IPS-18a (cell line): ENCODE measurements at regions not wholly inside any gene's neighbourhood (a gene's known extent, or its start where the extent isn't known, plus 50 kb on each side); places are given as distances from the start of the nearest gene placed in this dataset.
"Not testable (repeated sequence)": the region's sequence is repeated elsewhere in the genome, so short reads cannot be mapped to it uniquely, and the experiment has no call there.

ENCODE experiments used
- H3K27ac ChIP-seq: one replicate; pipeline ENCODE4 v1.5.1; 2013; ENCODE audit warnings: low read length
- H3K27me3 ChIP-seq: one replicate; pipeline ENCODE4 v1.6.1; 2013; ENCODE audit warnings: mild to moderate bottlenecking, low read length; ENCODE audit not compliant: control insufficient read depth, insufficient read depth
- H3K36me3 ChIP-seq: one replicate; pipeline ENCODE4 v1.6.1; 2013; ENCODE audit warnings: low read depth, low read length; ENCODE audit not compliant: control insufficient read depth
- H3K4me1 ChIP-seq: one replicate; pipeline ENCODE4 v1.6.1; 2013; ENCODE audit warnings: low read depth, low read length; ENCODE audit not compliant: control insufficient read depth
- H3K4me3 ChIP-seq: one replicate; pipeline ENCODE4 v1.5.1; 2013; ENCODE audit warnings: low read length
- H3K9ac ChIP-seq: one replicate; pipeline ENCODE4 v1.6.1; 2013; ENCODE audit warnings: mild to moderate bottlenecking, low read length, moderate library complexity
- H3K9me3 ChIP-seq: one replicate; pipeline ENCODE4 v1.6.1; 2013; ENCODE audit warnings: low read depth, low read length; ENCODE audit not compliant: control insufficient read depth

GRCh38 chr10:31197886-31198285 lies 121.1 kb upstream of the ZEB1 start:
- H3K9ac ChIP-seq, result no peak overlapping the region
- H3K4me1 ChIP-seq, result no peaks in the 10 kb centered on the region
- H3K9me3 ChIP-seq, result no peaks in the 10 kb centered on the region
- H3K4me3 ChIP-seq, result no peak overlapping the region
- no peaks in the 10 kb centered on the region for H3K36me3 ChIP-seq
- H3K27me3 ChIP-seq, result no peaks in the 10 kb centered on the region
- H3K27ac ChIP-seq, result no peak overlapping the region

GRCh38 chr10:31204090-31204489 lies 114.9 kb upstream of the ZEB1 start:
- no peaks in the 10 kb centered on the region for H3K36me3 ChIP-seq
- H3K4me1 ChIP-seq, result no peaks in the 10 kb centered on the region
- no peaks in the 10 kb centered on the region for H3K9me3 ChIP-seq
- no peaks in the 10 kb centered on the region for H3K27me3 ChIP-seq
- H3K9ac ChIP-seq, result no peak overlapping the region
- no peak overlapping the region for H3K27ac ChIP-seq
- no peak overlapping the region for H3K4me3 ChIP-seq

- H3K9ac ChIP-seq, result no peak overlapping the region
- H3K4me3 ChIP-seq, result no peak overlapping the region
- H3K36me3 ChIP-seq, result no peaks in the 10 kb centered on the region
- no peaks in the 10 kb centered on the region for H3K9me3 ChIP-seq
- H3K27ac ChIP-seq, result no peak overlapping the region
- no peaks in the 10 kb centered on the region for H3K4me1 ChIP-seq
- H3K27me3 ChIP-seq, result no peaks in the 10 kb centered on the region
Measured at GRCh38 chr10:31207636-31208035, 111.4 kb upstream of the ZEB1 start.

GRCh38 chr10:31209478-31209877 lies 109.5 kb upstream of the ZEB1 start:
- no peaks in the 10 kb centered on the region for H3K9me3 ChIP-seq
- H3K4me3 ChIP-seq, result no peak overlapping the region
- H3K4me1 ChIP-seq, result no peaks in the 10 kb centered on the region
- no peak overlapping the region for H3K27ac ChIP-seq
- H3K9ac ChIP-seq, result no peak overlapping the region
- H3K27me3 ChIP-seq, result no peaks in the 10 kb centered on the region
- H3K36me3 ChIP-seq, result no peaks in the 10 kb centered on the region

GRCh38 chr10:31210190-31210589 lies 108.8 kb upstream of the ZEB1 start:
- Histone ChIP-seq H3K4me1 (no peaks in the 10 kb centered on the region), H3K27me3 (no peaks in the 10 kb centered on the region), H3K9me3 (no peaks in the 10 kb centered on the region), H3K36me3 (no peaks in the 10 kb centered on the region), H3K9ac (no peak overlapping the region), H3K4me3 (no peak overlapping the region), H3K27ac (no peak overlapping the region)

GRCh38 chr10:31213959-31214358 lies 105.1 kb upstream of the ZEB1 start:
- no peak overlapping the region for H3K27ac ChIP-seq
- no peaks in the 10 kb centered on the region for H3K9me3 ChIP-seq
- H3K36me3 ChIP-seq, result no peaks in the 10 kb centered on the region
- no peak overlapping the region for H3K4me3 ChIP-seq
- H3K4me1 ChIP-seq, result no peaks in the 10 kb centered on the region
- H3K27me3 ChIP-seq, result no peaks in the 10 kb centered on the region
- H3K9ac ChIP-seq, result no peak overlapping the region

- Histone ChIP-seq H3K4me3 (no peak overlapping the region), H3K36me3 (no peaks in the 10 kb centered on the region), H3K27ac (no peak overlapping the region), H3K9me3 (no peaks in the 10 kb centered on the region), H3K27me3 (no peaks in the 10 kb centered on the region), H3K9ac (no peak overlapping the region), H3K4me1 (no peaks in the 10 kb centered on the region)
Measured at GRCh38 chr10:31215052-31215451, 104.0 kb upstream of the ZEB1 start.

GRCh38 chr10:31219306-31219705 lies 99.7 kb upstream of the ZEB1 start:
- Histone ChIP-seq H3K9me3 (no peaks in the 10 kb centered on the region), H3K4me3 (no peak overlapping the region), H3K36me3 (no peaks in the 10 kb centered on the region), H3K4me1 (no peaks in the 10 kb centered on the region), H3K27ac (no peak overlapping the region), H3K27me3 (no peaks in the 10 kb centered on the region), H3K9ac (no peak overlapping the region)

GRCh38 chr10:31228780-31229179 lies 90.2 kb upstream of the ZEB1 start:
- H3K27ac ChIP-seq, H3K36me3 ChIP-seq, H3K4me3 ChIP-seq, H3K9ac ChIP-seq, H3K27me3 ChIP-seq, H3K4me1 ChIP-seq, H3K9me3 ChIP-seq: not testable (repeated sequence)

GRCh38 chr10:31239961-31240360 lies 79.1 kb upstream of the ZEB1 start:
- H3K27ac ChIP-seq, result no peak overlapping the region
- H3K9me3 ChIP-seq, result no peaks in the 10 kb centered on the region
- H3K9ac ChIP-seq, result no peak overlapping the region
- no peaks in the 10 kb centered on the region for H3K36me3 ChIP-seq
- H3K4me3 ChIP-seq, result no peak overlapping the region
- H3K27me3 ChIP-seq, result no peaks in the 10 kb centered on the region
- no peaks in the 10 kb centered on the region for H3K4me1 ChIP-seq

GRCh38 chr10:31242902-31243301 lies 76.1 kb upstream of the ZEB1 start:
- Histone ChIP-seq H3K9ac (no peak overlapping the region), H3K4me3 (no peak overlapping the region), H3K4me1 (no peaks in the 10 kb centered on the region), H3K9me3 (no peaks in the 10 kb centered on the region), H3K36me3 (no peaks in the 10 kb centered on the region), H3K27me3 (no peaks in the 10 kb centered on the region), H3K27ac (no peak overlapping the region)

- H3K9me3 ChIP-seq, H3K4me3 ChIP-seq, H3K9ac ChIP-seq, H3K27ac ChIP-seq, H3K36me3 ChIP-seq, H3K4me1 ChIP-seq, H3K27me3 ChIP-seq: not testable (repeated sequence)
Measured at GRCh38 chr10:31251118-31251517, 67.9 kb upstream of the ZEB1 start.

- H3K36me3 ChIP-seq, result no peaks in the 10 kb centered on the region
- no peak overlapping the region for H3K4me3 ChIP-seq
- H3K27me3 ChIP-seq, result no peaks in the 10 kb centered on the region
- no peaks in the 10 kb centered on the region for H3K4me1 ChIP-seq
- H3K27ac ChIP-seq, result no peak overlapping the region
- no peaks in the 10 kb centered on the region for H3K9me3 ChIP-seq
- H3K9ac ChIP-seq, result no peak overlapping the region
Measured at GRCh38 chr10:31253237-31253636, 65.8 kb upstream of the ZEB1 start.
